ENCODE measurements at regions not wholly inside any gene's neighbourhood (a gene's known extent, or its start where the extent isn't known, plus 50 kb on each side); places are given as distances from the start of the nearest gene placed in this dataset.

- no peak for TF ChIP-seq POLR2AphosphoS5 (IDR thresholded peaks at IDR 0.05)
- TF ChIP-seq POLR2A (IDR thresholded peaks at IDR 0.05) = no peak
- TF ChIP-seq, protein P1, sequence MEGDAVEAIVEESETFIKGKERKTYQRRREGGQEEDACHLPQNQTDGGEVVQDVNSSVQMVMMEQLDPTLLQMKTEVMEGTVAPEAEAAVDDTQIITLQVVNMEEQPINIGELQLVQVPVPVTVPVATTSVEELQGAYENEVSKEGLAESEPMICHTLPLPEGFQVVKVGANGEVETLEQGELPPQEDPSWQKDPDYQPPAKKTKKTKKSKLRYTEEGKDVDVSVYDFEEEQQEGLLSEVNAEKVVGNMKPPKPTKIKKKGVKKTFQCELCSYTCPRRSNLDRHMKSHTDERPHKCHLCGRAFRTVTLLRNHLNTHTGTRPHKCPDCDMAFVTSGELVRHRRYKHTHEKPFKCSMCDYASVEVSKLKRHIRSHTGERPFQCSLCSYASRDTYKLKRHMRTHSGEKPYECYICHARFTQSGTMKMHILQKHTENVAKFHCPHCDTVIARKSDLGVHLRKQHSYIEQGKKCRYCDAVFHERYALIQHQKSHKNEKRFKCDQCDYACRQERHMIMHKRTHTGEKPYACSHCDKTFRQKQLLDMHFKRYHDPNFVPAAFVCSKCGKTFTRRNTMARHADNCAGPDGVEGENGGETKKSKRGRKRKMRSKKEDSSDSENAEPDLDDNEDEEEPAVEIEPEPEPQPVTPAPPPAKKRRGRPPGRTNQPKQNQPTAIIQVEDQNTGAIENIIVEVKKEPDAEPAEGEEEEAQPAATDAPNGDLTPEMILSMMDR (IDR thresholded peaks at IDR 0.05) = no peak
These were observed 217.4 kb downstream of the HAPSTR1 start for GRCh38 chr16:9308850-9309249.

Data from breast epithelium (tissue), 3 donors.